ENCODE measurements at regions not wholly inside any gene's neighbourhood (a gene's known extent, or its start where the extent isn't known, plus 50 kb on each side); places are given as distances from the start of the nearest gene placed in this dataset.

GRCh38 chr11:126112547-126112946 lies 49.9 kb upstream of the CDON start:
- Histone ChIP-seq H3K9me1 (ENCODE audit: insufficient read depth, low read length) (peaks cover 3% of the 10 kb centered on the region; the same call in 1 of the 2 replicates), H3K56ac (ENCODE audit: extremely low read depth, insufficient read depth, low read length) (no peak overlapping the region), H2BK5ac (ENCODE audit: low read depth, low read length, poor library complexity, severe bottlenecking) (no peak overlapping the region), H3K4me3 (ENCODE audit: insufficient read depth, low read depth, low read length) (no peak overlapping the region), H4K8ac (ENCODE audit: low read depth in 2 of 2, low read length in 2 of 2) (no peak overlapping the region), H4K5ac (ENCODE audit: low read depth, low read length) (no peak overlapping the region), H3K18ac (ENCODE audit: low read depth, low read length) (no peak overlapping the region), H3K14ac (replicated peaks; ENCODE audit: low read depth, low read length) (no peak overlapping the region), H3K9ac (ENCODE audit: low read depth, low read length) (no peak overlapping the region), H3K27ac (ENCODE audit: insufficient read depth, low read length) (no peak overlapping the region), H3K4ac (ENCODE audit: low read depth, low read length) (no peak overlapping the region), H2AK9ac (replicated peaks; ENCODE audit: low read depth, low read length, poor library complexity) (no peak overlapping the region), H2BK120ac (ENCODE audit: low read depth, low read length) (no peak overlapping the region), H4K91ac (ENCODE audit: insufficient read depth, low read depth, low read length) (no peak overlapping the region), H3K36me3 (ENCODE audit: control insufficient read depth, insufficient read depth, low read length) (no peaks in the 10 kb centered on the region), H3K4me2 (ENCODE audit: low read depth, low read length) (no peak overlapping the region), H3K79me1 (ENCODE audit: low read depth in 1 of 2, low read length in 2 of 2) (no peaks in the 10 kb centered on the region), H2BK15ac (ENCODE audit: low read depth, low read length) (no peak overlapping the region), H3K27me3 (ENCODE audit: control insufficient read depth, insufficient read depth, low read length) (peaks cover 21% of the 10 kb centered on the region), H3K23ac (ENCODE audit: low read depth, low read length) (no peak overlapping the region), H2BK20ac (ENCODE audit: low read depth, low read length) (no peak overlapping the region), H3K9me3 (ENCODE audit: control insufficient read depth, insufficient read depth, low read length) (no peaks in the 10 kb centered on the region), H2AK5ac (ENCODE audit: low read depth, low read length) (no peak overlapping the region), H2AFZ (replicated peaks; ENCODE audit: low read length, poor library complexity) (no peak overlapping the region), H4K20me1 (ENCODE audit: insufficient read depth, low read length) (no peaks in the 10 kb centered on the region), H3K4me1 (ENCODE audit: control insufficient read depth, insufficient read depth, low read length) (peaks cover 38% of the 10 kb centered on the region)
- ChIA-PET CTCF (no interaction called here), POLR2A (ENCODE audit: unreplicated experiment) (no interaction called here)
- no TSS peak for BruUV-seq (replicated peaks)
- TF ChIP-seq CEBPB (IDR thresholded peaks at IDR 0.05; ENCODE audit: low read depth, low read length) (no peak), RFX5 (IDR thresholded peaks at IDR 0.05; ENCODE audit: low read depth, low read length) (no peak), RAD21 (IDR thresholded peaks at IDR 0.05; ENCODE audit: low read length) (no peak), RCOR1 (IDR thresholded peaks at IDR 0.05; ENCODE audit: insufficient replicate concordance, low read length) (no peak), POLR2A (IDR thresholded peaks at IDR 0.05; ENCODE audit: low read depth, low read length) (no peak), SMC3 (IDR thresholded peaks at IDR 0.05; ENCODE audit: low read depth, low read length) (no peak)
- in situ Hi-C loops (cut with MboI; ENCODE audit: low sequenced_read_pairs) = no loop called here
- WGBS, 2 experiments (ENCODE audit: extremely low coverage in 2 of 2, insufficient read length in 1 of 2) = 70% methylated on average over 7 of the region's 14 CpGs; no CpG with 5 or more reads in 1 of the 2 experiments
- dilution Hi-C loops (cut with HindIII; ENCODE audit: low sequenced_read_pairs, unreplicated experiment) = no loop called here
- ATAC-seq (ENCODE audit: low read depth) (no peak), DNase-seq (no peak)
- intact Hi-C loops (cut with micrococcal nuclease) = no loop called here
